H1 (cell line): ENCODE measurements at regions not wholly inside any gene's neighbourhood (a gene's known extent, or its start where the extent isn't known, plus 50 kb on each side); places are given as distances from the start of the nearest gene placed in this dataset.

Source experiments
- CTCF ChIA-PET: fragments of 300-600 bp; sonication (Branson Sonifier 250); formaldehyde crosslinking; loops from one replicate; lab custom pipeline; 2021; ENCODE audit not compliant: partially characterized antibody; lab: Charles Lee
- POLR2A ChIA-PET: fragments of 300-600 bp; sonication (Branson Sonifier 250); formaldehyde crosslinking; loops from one replicate; lab custom pipeline; 2021; ENCODE audit warnings: inconsistent platforms; ENCODE audit not compliant: partially characterized antibody; lab: Charles Lee
- DNase-seq, 2 experiments: peaks; one replicate each; pipeline versions ENCODE4 v3.0.0 to v3.0.0-alpha.2; 2010 to 2022; ENCODE audit warnings: low spot score in 2 of 2, low read depth in 1 of 2, mixed read lengths in 1 of 2
- FAIRE-seq: peaks from 2 replicates; lab custom pipeline; 2011; peaks lifted over from hg19 to GRCh38; lab: Jason Lieb, UNC
- H2AFZ ChIP-seq: 2 replicates; pipeline ENCODE4 v1.8.1; 2012; ENCODE audit warnings: low read length, inconsistent platforms
- H2AK5ac ChIP-seq: 2 replicates; pipeline ENCODE4 v1.6.1; 2013; ENCODE audit warnings: low read depth, low read length
- H2BK120ac ChIP-seq: replicated peaks from 2 replicates; pipeline ENCODE3; 2013; ENCODE audit warnings: low read depth, low read length, inconsistent platforms
- H2BK12ac ChIP-seq: 2 replicates; pipeline ENCODE4 v1.6.1; 2013; ENCODE audit warnings: low read depth, low read length
- H2BK15ac ChIP-seq: 2 replicates; pipeline ENCODE4 v1.6.1; 2013; ENCODE audit warnings: low read length
- H2BK20ac ChIP-seq: 2 replicates; pipeline ENCODE4 v1.6.1; 2013; ENCODE audit warnings: low read length
- H2BK5ac ChIP-seq: 2 replicates; pipeline ENCODE4 v1.6.1; 2013; ENCODE audit warnings: low read depth, low read length
- H3K14ac ChIP-seq: 2 replicates; pipeline ENCODE4 v1.6.1; 2013; ENCODE audit warnings: inconsistent platforms; ENCODE audit not compliant: insufficient read length
- H3K18ac ChIP-seq: 2 replicates; pipeline ENCODE4 v1.6.1; 2013; ENCODE audit warnings: low read length; ENCODE audit errors: extremely low read depth
- H3K23ac ChIP-seq: 2 replicates; pipeline ENCODE4 v1.6.1; 2013; ENCODE audit warnings: inconsistent platforms; ENCODE audit not compliant: insufficient read length
- H3K23me2 ChIP-seq: 2 replicates; pipeline ENCODE4 v1.6.1; 2013; ENCODE audit warnings: low read depth, low read length
- H3K27ac ChIP-seq: 2 replicates; pipeline ENCODE4 v1.6.1; 2011; ENCODE audit warnings: low read depth, low read length, inconsistent platforms
- H3K27me3 ChIP-seq, 4 experiments: replicated peaks in 1 of 4; 1 replicate in 1 of 4; 2 replicates in 3 of 4; pipeline versions ENCODE4 v1.6.1 to v1.8.1; 2011 to 2013; ENCODE audit warnings: low read length in 3 of 4, mild to moderate bottlenecking in 3 of 4, inconsistent platforms in 2 of 4, mixed read lengths in 2 of 4, moderate library complexity in 1 of 4; ENCODE audit not compliant: control insufficient read depth in 3 of 4, insufficient read depth in 3 of 4; ENCODE audit errors: extremely low read depth in 1 of 4
- H3K36me3 ChIP-seq, 4 experiments: 2 replicates each; pipeline versions ENCODE4 v1.6.1 to v1.8.1; 2011 to 2013; ENCODE audit warnings: mild to moderate bottlenecking in 4 of 4, low read length in 3 of 4, moderate library complexity in 2 of 4, control low read depth in 1 of 4, inconsistent platforms in 1 of 4; ENCODE audit not compliant: insufficient read depth in 4 of 4, control insufficient read depth in 2 of 4
- H3K4ac ChIP-seq: replicated peaks from 2 replicates; pipeline ENCODE3; 2013; ENCODE audit warnings: low read length, low read depth, mixed read lengths, inconsistent platforms; ENCODE audit not compliant: insufficient read length
- H3K4me1 ChIP-seq, 4 experiments: replicated peaks in 1 of 4; 1 replicate in 1 of 4; 2 replicates in 3 of 4; pipeline versions ENCODE4 v1.6.1 to v1.8.1; 2011 to 2013; ENCODE audit warnings: low read length in 3 of 4, inconsistent platforms in 2 of 4, mixed read lengths in 1 of 4; ENCODE audit not compliant: insufficient read depth in 4 of 4, control insufficient read depth in 3 of 4
- H3K4me2 ChIP-seq, 2 experiments: 2 replicates each; pipeline versions ENCODE4 v1.6.1 to v1.8.1; 2011 to 2013; ENCODE audit warnings: low read depth in 2 of 2, low read length in 2 of 2, control low read depth in 1 of 2, inconsistent platforms in 1 of 2, mild to moderate bottlenecking in 1 of 2; ENCODE audit not compliant: insufficient read depth in 1 of 2
- H3K4me3 ChIP-seq, 4 experiments: fragments of 200-600, 300-600 bp in 1 of 4; sonication (generic), shearing (Covaris generic), sonication (Bioruptor Twin) in 1 of 4; 2 replicates each; pipeline versions ENCODE4 v1.5.1 to v1.8.1; 2011 to 2016; ENCODE audit warnings: low read length in 4 of 4, low read depth in 3 of 4, control low read depth in 2 of 4, inconsistent platforms in 2 of 4, mild to moderate bottlenecking in 2 of 4, mixed read lengths in 1 of 4, moderate library complexity in 1 of 4; ENCODE audit not compliant: insufficient read depth in 2 of 4; ENCODE audit errors: extremely low read depth in 1 of 4
- H3K56ac ChIP-seq: replicated peaks from 2 replicates; pipeline ENCODE3; 2013; ENCODE audit warnings: low read depth, mild to moderate bottlenecking, mixed read lengths, low read length, inconsistent platforms; ENCODE audit not compliant: insufficient read length
- H3K79me1 ChIP-seq: 2 replicates; pipeline ENCODE4 v1.6.1; 2013; ENCODE audit warnings: low read depth, low read length, control low read depth
- H3K79me2 ChIP-seq, 2 experiments: 2 replicates each; pipeline versions ENCODE4 v1.6.1 to v1.8.1; 2012 to 2013; ENCODE audit warnings: low read length in 2 of 2, mild to moderate bottlenecking in 2 of 2, inconsistent platforms in 1 of 2; ENCODE audit not compliant: insufficient read depth in 2 of 2, control insufficient read depth in 1 of 2
- H3K9ac ChIP-seq, 4 experiments: replicated peaks in 1 of 4; 1 replicate in 1 of 4; 2 replicates in 3 of 4; pipeline versions ENCODE4 v1.6.1 to v1.8.1; 2011 to 2013; ENCODE audit warnings: low read depth in 3 of 4, low read length in 3 of 4, control low read depth in 2 of 4, mild to moderate bottlenecking in 2 of 4, moderate library complexity in 2 of 4, inconsistent platforms in 1 of 4; ENCODE audit errors: extremely low read depth in 1 of 4
- H3K9me3 ChIP-seq, 2 experiments: 2 replicates each; pipeline versions ENCODE4 v1.6.1 to v1.8.1; 2012 to 2013; ENCODE audit warnings: mild to moderate bottlenecking in 2 of 2, moderate library complexity in 2 of 2, control low read depth in 1 of 2, inconsistent platforms in 1 of 2, low read depth in 1 of 2, low read length in 1 of 2, mixed read lengths in 1 of 2; ENCODE audit not compliant: insufficient read depth in 2 of 2
- H4K20me1 ChIP-seq, 2 experiments: replicated peaks in 1 of 2; 2 replicates each; pipeline versions ENCODE3 to v1.8.1; 2011 to 2013; ENCODE audit warnings: inconsistent platforms in 2 of 2, low read length in 2 of 2, mild to moderate bottlenecking in 1 of 2; ENCODE audit not compliant: insufficient read depth in 2 of 2, control insufficient read depth in 1 of 2
- H4K5ac ChIP-seq: 2 replicates; pipeline ENCODE4 v1.6.1; 2013; ENCODE audit warnings: low read length, low read depth, mixed read lengths, inconsistent platforms; ENCODE audit not compliant: insufficient read length
- H4K8ac ChIP-seq: 2 replicates; pipeline ENCODE4 v1.8.0; 2013; ENCODE audit warnings: mild to moderate bottlenecking, moderate library complexity, low read length, inconsistent platforms; ENCODE audit not compliant: insufficient read depth; ENCODE audit errors: extremely low read depth
- H4K91ac ChIP-seq: replicated peaks from 2 replicates; pipeline ENCODE3; 2013; ENCODE audit warnings: low read length, mixed read lengths, inconsistent platforms; ENCODE audit not compliant: insufficient read length
- FOSL1 ChIP-seq: IDR thresholded peaks from 2 replicates; pipeline ENCODE4 v1.6.1; 2011; ENCODE audit warnings: mild to moderate bottlenecking, low read depth, low read length, moderate library complexity; ENCODE audit not compliant: insufficient read depth
- GTF2F1 ChIP-seq: IDR thresholded peaks from 2 replicates; pipeline ENCODE4 v1.6.1; 2012; ENCODE audit warnings: low read depth, low read length, improper control_type of control experiment, borderline replicate concordance
- WGBS, 2 experiments: shearing (Covaris generic) in 1 of 2; methylation state at CpG; one replicate each; pipeline versions ENCODE4 v1.1.6 to v1.1.7; 2013 to 2015; ENCODE audit warnings: low lambda C conversion rate in 2 of 2, mixed read lengths in 2 of 2, inconsistent platforms in 1 of 2, low coverage in 1 of 2, missing lambda C conversion rate in 1 of 2; ENCODE audit not compliant: insufficient replicate concordance in 2 of 2, insufficient coverage in 1 of 2, insufficient read length in 1 of 2; ENCODE audit errors: extremely low coverage in 1 of 2, missing lambda C conversion rate in 1 of 2; 5-methylcytosine and 5-hydroxymethylcytosine counted together

- ChIA-PET POLR2A (no interaction called here), CTCF (no interaction called here)
Measured at GRCh38 chr2:48230834-48231233, 83.6 kb upstream of the FOXN2 start.

More at GRCh38 chr2:48230834-48231233, 83.6 kb upstream of the FOXN2 start:
- H2BK20ac ChIP-seq = no peak overlapping the region
- no peak overlapping the region for H3K4me2 ChIP-seq
- H3K56ac ChIP-seq = no peak overlapping the region
- no peak overlapping the region for H3K14ac ChIP-seq
- no peaks in the 10 kb centered on the region for H3K79me2 ChIP-seq
- no peak overlapping the region for H2BK120ac ChIP-seq
- no peaks in the 10 kb centered on the region for H3K79me1 ChIP-seq
- H3K23ac ChIP-seq = no peak overlapping the region
- H3K4me3 ChIP-seq = no peak overlapping the region
- DNase-seq = no peak
- no peak overlapping the region for H4K5ac ChIP-seq
- H3K27me3 ChIP-seq = no peaks in the 10 kb centered on the region
- H2AFZ ChIP-seq = no peak overlapping the region
- no peak overlapping the region for H2BK5ac ChIP-seq
- WGBS, 2 experiments = 89% methylated on average over 3 of the region's 3 CpGs; no CpG with 5 or more reads in 1 of the 2 experiments
- H3K4me1 ChIP-seq = no peaks in the 10 kb centered on the region
- no peak overlapping the region for H2BK12ac ChIP-seq
- no peak overlapping the region for H2AK5ac ChIP-seq
- TF ChIP-seq GTF2F1 (no peak), FOSL1 (no peak)
- TF ChIP-seq, all 59 proteins: peak for 0
- Histone ChIP-seq H4K8ac (no peak overlapping the region), H3K4ac (no peak overlapping the region), H3K9me3 (no peaks in the 10 kb centered on the region), H4K20me1 (no peaks in the 10 kb centered on the region), H3K27ac (no peak overlapping the region), H3K36me3 (no peaks in the 10 kb centered on the region), H3K18ac (no peak overlapping the region), H3K9ac (no peak overlapping the region), H4K91ac (no peak overlapping the region), H3K23me2 (no peaks in the 10 kb centered on the region), H2BK15ac (no peak overlapping the region)
- FAIRE-seq = no peak
